WI38 (cell line): ENCODE measurements at regions not wholly inside any gene's neighbourhood (a gene's known extent, or its start where the extent isn't known, plus 50 kb on each side); places are given as distances from the start of the nearest gene placed in this dataset.

Source experiments
- H3K4me3 ChIP-seq: 2 replicates; pipeline ENCODE4 v1.5.1; 2011; ENCODE audit warnings: low read depth, mild to moderate bottlenecking, control low read depth, low read length
- CTCF ChIP-seq: IDR thresholded peaks from 2 replicates; pipeline ENCODE4 v1.5.1; 2012; ENCODE audit warnings: low read depth, mild to moderate bottlenecking, control low read depth, low read length

- H3K4me3 ChIP-seq, result no peak overlapping the region
- TF ChIP-seq CTCF, result no peak
Observed at GRCh38 chr2:221142341-221142740, 429.8 kb downstream of the EPHA4 start.

GRCh38 chr2:221143231-221143630 is 428.9 kb downstream of the EPHA4 start:
- no peak overlapping the region for H3K4me3 ChIP-seq
- no peak for TF ChIP-seq CTCF

- no peak for TF ChIP-seq CTCF
Observed at GRCh38 chr2:221144909-221145308, 427.2 kb downstream of the EPHA4 start.

GRCh38 chr2:221145396-221145795 is 426.7 kb downstream of the EPHA4 start:
- H3K4me3 ChIP-seq, result no peak overlapping the region
- no peak for TF ChIP-seq CTCF

More at GRCh38 chr2:221144909-221145308, 427.2 kb downstream of the EPHA4 start:
- no peak overlapping the region for H3K4me3 ChIP-seq

GRCh38 chr2:221153226-221153625 is 418.9 kb downstream of the EPHA4 start:
- no peak for TF ChIP-seq CTCF
- no peak overlapping the region for H3K4me3 ChIP-seq

GRCh38 chr2:221154176-221154575 is 417.9 kb downstream of the EPHA4 start:
- H3K4me3 ChIP-seq, result no peak overlapping the region
- TF ChIP-seq CTCF, result no peak

- no peak overlapping the region for H3K4me3 ChIP-seq
- no peak for TF ChIP-seq CTCF
Observed at GRCh38 chr2:221156062-221156734, 415.9 kb downstream of the EPHA4 start.
